Suprapubic skin (tissue), 3 donors: ENCODE measurements at regions not wholly inside any gene's neighbourhood (a gene's known extent, or its start where the extent isn't known, plus 50 kb on each side); places are given as distances from the start of the nearest gene placed in this dataset.

Experiments used
- POLR2A ChIP-seq, 2 donors: fragments of 450-650 bp; IDR thresholded peaks; one replicate each; pipeline ENCODE4 v1.6.1; 2017; ENCODE audit warnings: antibody characterized with exemption in 2 of 2, mild to moderate bottlenecking in 2 of 2, moderate library complexity in 2 of 2
- TF ChIP-seq, protein P1 (sequence below), 2 donors: fragments of 200-600 bp in 1 of 2; fragments of 450-650 bp in 1 of 2; sonication (generic) in 1 of 2; IDR thresholded peaks; one replicate each; pipeline ENCODE4 v1.5.1; 2016 to 2019; ENCODE audit warnings: antibody characterized with exemption in 2 of 2, mild to moderate bottlenecking in 1 of 2, moderate library complexity in 1 of 2

- no peak for TF ChIP-seq POLR2A (IDR thresholded peaks at IDR 0.05)
- TF ChIP-seq, protein P1, sequence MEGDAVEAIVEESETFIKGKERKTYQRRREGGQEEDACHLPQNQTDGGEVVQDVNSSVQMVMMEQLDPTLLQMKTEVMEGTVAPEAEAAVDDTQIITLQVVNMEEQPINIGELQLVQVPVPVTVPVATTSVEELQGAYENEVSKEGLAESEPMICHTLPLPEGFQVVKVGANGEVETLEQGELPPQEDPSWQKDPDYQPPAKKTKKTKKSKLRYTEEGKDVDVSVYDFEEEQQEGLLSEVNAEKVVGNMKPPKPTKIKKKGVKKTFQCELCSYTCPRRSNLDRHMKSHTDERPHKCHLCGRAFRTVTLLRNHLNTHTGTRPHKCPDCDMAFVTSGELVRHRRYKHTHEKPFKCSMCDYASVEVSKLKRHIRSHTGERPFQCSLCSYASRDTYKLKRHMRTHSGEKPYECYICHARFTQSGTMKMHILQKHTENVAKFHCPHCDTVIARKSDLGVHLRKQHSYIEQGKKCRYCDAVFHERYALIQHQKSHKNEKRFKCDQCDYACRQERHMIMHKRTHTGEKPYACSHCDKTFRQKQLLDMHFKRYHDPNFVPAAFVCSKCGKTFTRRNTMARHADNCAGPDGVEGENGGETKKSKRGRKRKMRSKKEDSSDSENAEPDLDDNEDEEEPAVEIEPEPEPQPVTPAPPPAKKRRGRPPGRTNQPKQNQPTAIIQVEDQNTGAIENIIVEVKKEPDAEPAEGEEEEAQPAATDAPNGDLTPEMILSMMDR (IDR thresholded peaks at IDR 0.05): no peak
Measured at GRCh38 chr13:88801361-88801760, 1130.2 kb downstream of the SLITRK5 start.
